Glomerular endothelial cell (primary cell): ENCODE measurements at regions not wholly inside any gene's neighbourhood (a gene's known extent, or its start where the extent isn't known, plus 50 kb on each side); places are given as distances from the start of the nearest gene placed in this dataset.

Experiments
- DNase-seq: peaks from one replicate; pipeline ENCODE4 v3.0.0-alpha.2; 2011; ENCODE audit warnings: low read depth, low spot score; ENCODE audit errors: extremely low read depth

DNA sequence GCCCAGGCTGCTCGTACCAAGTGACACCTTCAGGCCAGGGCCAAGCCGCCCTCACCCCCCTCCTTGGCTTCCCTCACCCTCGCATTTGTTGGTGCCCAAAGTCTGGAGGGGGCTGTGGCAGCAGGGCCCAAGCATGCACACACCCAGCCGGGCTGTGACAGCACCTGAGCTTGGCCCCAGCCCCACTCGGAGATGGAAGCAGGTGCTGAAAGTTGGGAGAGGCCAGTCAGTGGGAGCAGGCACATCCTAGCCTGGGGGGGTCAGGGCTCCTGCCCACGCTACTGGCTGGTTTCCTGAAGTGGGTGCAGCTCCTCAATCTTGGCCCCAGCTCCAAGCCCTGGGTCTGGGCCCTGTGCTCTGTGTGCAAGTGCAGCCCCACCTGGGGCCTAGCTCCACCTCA lies 228.0 kb downstream of the RDH14 start:
- DNase-seq, result no peak

GRCh38 chr2:18325118-18325517 lies 235.3 kb downstream of the RDH14 start:
- DNase-seq, result no peak

DNA sequence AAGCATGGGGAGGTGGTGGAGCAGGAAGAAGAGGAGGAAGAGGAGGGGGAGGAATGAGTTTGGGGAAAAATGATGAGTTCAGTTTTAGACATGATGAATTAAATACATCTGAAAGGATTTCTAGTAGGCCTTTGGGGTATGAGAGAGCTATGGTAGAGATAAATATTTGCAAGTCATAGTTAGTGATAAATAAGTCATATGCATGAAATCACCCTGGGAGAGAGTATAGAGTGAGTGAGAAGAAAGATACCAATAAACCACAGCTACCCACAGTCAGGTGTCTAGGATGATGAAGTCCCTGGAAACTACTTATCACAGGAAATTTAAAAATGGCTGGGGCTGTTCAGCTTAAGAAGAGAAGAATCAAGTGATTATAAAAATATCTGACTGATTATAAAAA lies 240.5 kb downstream of the RDH14 start:
- no peak for DNase-seq

DNA sequence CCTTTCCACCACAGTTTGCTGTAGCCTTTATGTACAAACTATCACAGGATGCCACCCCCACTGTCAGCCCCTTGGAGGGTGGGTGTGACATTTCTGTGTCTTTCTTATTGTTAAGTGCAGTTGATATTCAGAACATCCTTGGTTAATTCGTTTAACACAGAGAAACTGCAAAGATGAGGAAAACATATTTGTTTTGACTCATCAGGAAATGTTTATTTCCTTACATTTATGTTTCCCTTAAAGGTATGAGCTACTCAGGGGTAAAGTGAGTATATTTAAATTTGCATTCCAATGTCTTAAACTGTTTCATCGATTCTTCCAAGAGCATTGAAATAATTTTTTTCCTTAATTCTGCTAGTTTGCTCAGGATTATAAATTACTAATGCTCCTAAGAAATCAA lies 243.4 kb downstream of the RDH14 start:
- DNase-seq, result no peak

DNA sequence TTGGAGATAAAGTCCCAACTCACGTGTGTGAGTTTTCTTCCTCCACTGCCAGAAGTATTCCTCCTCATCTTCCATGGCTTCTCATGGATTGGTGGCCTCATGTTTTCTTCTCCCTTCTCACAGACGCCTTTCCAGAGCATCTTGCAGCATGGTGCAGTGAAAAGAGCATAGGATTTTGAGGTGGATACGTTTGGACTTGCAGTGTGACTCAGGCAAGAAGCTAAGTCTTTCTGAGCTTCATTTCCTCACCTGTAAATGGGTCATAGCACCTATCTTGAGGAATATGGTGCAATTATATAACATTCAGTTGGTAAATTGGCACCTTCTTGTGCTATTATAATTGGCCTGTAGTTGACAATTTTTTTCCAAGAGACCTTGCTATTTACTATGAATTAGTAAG lies 247.6 kb downstream of the RDH14 start:
- DNase-seq, result no peak

DNA sequence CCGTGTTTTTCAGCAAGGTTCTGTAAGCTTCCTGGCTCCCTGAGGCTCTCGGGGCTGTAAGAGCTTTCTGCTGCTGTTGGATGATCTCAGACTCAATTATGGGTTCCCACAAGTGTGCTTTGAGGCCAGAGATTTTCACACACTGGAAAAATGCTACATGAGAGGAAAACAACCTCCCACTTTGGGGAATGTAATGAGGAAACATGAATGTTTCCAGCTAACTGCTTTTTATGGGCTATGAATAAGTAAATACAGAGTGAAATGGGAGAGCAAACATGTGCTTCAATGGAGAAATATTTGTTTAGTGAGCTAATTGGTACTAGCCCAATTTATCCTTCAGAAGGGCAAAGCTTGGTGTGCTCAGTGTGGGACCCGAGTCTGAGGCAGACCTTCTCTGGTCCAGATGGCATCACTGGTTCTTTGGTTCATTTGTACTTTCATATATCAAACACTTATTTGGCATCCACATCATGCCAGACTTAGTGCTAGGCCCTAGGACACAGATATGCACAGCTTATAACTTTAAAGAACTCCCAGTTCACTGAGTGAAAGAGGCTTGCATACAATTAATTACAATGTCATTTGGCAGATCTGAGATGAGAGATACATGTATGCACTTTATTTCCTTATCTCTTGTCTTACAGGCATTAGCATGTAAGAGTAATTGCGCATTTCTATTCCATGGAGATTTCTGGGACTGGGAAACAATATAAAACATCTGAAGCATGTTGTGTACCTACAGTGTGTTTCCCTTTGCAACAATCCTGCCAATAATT lies 248.8 kb downstream of the RDH14 start:
- no peak for DNase-seq

- no peak for DNase-seq
Observed at GRCh38 chr2:18309627-18310026, 250.8 kb downstream of the RDH14 start.

DNA sequence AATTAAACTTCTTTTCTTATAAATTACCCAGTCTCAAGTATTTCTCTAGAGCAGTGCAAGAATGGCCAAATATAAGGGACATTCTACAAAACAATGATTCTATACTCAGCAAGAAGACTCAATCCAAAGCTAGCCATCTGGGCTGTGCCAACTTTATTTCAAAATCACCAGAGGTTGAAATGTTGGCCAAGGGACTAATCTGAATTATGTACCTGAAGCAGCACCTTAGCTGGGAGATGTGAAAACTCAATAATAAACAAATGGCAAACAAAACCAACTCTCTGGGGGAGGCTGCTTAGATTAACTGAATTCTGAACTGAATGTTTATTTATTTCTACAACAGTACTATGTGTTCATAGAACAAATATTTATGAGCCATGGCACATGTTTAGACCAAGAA lies 251.3 kb downstream of the RDH14 start:
- no peak for DNase-seq

DNA sequence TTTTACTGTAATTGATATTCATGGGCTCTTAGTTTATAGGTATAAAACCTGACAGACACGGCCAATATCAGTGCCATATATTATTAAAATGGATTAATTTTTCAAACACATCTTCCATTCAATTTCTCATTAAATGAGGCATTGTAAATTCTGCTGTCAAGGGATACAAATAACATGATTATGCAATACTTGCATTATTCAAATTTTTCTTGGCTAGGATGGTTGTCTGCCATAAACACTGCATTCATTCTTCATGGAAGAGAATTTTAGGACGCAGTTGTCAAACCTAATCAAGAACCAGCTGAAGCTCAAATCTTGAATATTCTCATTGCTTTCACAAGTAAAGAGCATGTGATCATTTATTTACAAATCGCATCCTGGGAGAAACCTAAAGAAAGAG lies 255.6 kb downstream of the RDH14 start:
- no peak for DNase-seq

DNA sequence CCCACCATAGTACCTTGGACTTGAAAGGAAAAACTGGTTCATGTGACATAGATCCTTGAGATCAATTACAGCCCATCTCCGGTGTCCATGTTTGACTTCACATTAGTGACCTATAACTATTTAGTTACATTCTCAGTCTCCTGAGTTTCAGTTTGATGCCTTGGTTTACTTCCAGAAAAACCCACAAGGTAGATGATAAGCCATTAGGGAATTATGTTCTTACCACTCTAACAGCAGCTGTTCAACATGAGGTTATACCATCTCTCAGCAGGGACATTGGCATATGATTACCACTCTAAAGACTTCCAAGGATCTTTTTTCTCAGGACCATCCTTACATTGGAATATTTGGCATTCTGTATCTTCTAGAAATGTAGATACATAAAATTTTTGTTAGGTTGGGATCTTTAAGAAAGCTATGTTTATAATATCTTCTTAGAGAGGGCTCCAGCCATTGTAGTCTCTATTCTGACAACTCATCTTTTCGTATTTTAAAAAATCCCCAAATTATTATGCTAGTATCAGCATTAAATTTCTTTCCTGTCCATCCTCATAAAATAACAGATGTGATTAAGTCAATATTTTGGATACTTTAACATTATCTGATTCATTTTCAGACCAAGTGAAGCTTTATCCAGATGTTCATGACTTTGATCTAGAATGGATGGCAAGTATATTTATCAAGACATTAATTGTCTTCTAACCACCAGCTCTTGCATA lies 258.9 kb downstream of the RDH14 start:
- DNase-seq, result no peak

DNA sequence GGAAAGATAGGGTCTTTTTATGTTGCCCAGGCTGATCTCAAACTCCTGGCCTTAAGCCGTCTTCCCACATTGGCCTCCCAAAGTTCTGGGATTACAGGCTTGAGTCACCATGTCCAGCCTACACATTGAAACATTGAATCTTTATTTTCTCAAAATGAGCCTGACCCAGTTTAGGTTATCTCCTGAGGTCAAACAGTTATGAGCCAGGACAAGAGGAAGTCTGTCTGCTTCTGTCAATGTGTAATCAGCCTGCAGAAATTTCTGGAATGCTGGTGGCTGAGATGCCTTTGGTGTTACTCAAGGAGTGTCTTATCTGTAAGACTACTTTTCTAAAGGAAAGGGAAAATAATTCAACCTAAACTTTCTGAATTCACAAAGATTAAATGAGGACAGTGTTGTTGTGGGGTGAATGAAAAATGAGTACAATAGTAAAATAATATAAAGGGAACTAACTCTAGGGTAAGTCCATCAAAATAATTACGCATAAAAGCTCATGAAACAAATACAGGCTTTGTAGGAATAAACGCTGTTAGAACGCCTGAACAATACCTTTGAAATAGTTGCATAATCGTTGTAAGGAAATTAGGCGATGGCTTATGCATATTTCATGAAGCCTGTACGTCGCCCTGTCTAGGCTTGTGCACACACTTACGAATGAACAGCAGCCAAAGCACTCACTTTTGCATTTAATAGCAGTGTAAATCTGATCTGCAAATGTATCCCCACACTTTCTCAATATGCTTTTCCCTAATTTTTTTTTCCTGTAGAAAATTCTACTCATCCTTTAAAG lies 260.8 kb downstream of the RDH14 start:
- peak; percentile 97 for DNase-seq

GRCh38 chr2:18297534-18298058 lies 262.9 kb downstream of the RDH14 start:
- DNase-seq, result no peak

DNA sequence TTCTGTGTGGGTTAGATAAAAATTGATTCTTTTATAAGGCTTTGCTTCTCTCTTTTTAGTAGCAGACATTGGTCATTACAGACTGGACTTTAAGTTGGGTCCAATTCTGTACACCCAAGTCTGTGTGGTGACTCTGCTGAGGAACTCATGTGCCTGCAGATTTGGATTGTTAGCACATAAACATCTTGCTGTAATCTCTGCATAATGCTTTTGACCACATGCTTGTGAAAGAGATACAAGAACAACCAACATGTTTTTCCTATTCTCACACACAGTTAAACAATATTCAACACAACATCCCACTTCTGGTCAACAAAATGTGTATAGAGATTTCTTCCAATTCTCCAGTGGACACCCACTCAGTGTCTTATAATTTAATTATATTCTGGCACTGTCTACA lies 270.1 kb downstream of the RDH14 start:
- DNase-seq, result no peak

- DNase-seq, result no peak
Observed at GRCh38 chr2:18286897-18287296, 273.6 kb downstream of the RDH14 start.

DNA sequence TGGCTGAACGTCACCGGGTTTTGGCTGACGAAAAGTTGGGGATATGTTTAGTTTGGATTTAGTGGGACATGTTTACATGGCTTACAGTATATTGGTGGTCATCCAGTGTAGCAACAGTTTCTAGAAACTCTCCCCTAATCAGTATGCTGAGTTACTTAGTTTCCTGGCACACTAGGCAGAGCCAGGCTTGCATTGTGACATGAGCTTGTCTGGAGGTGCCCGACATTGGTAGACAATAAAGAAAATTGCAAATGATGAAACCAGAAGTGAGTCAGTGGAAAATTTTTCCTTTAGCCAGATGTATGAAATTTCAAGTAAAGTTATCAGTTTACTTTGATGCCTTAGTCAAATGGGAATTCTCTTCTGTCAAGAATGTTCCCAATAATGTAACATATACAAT lies 276.1 kb downstream of the RDH14 start:
- DNase-seq, result no peak

- no peak for DNase-seq
Observed at GRCh38 chr2:18282026-18282425, 278.4 kb downstream of the RDH14 start.

DNA sequence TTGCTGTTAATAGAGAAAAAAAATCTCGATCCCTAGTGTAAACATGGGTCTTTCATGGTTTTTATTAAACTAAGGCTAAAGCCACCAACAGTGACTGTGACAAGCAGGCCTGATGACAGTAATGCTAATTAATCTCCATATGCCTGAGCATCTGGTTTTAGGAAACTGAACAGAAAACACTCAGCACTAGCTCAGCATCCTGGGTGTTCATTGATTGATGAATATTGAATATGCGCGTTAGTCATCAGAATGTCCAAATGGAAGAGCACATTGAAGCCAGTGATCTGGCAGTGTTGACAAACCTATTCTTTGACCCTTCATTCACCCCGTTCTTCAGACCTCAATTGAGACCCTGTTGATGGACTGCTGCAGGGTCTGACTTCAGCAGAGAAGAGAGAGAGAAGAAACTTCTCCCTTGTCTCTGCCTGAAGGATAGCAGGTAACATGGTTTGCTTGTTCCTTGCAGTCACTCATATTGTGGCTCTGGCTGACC lies 283.8 kb downstream of the RDH14 start:
- no peak for DNase-seq

DNA sequence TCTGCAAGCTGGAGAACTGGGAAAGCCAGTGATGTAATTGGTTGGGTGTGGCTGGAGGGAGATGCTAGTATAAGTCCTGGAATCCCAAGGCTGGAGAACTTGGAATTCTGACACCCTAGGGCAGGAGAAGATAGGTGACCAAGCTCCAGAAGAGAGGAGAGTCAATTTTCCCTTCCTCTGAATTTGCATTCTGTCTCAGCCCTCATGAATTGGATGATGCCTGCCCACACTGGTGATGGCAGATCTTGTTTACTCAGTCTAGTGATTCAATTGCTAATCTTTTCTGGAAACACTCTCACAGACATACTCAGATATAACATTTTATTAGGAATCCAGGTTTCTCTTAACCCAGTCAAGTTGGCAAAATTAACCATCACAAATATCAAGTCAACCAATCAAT lies 287.2 kb downstream of the RDH14 start:
- DNase-seq, result no peak

- no peak for DNase-seq
Observed at GRCh38 chr2:18272148-18272494, 288.3 kb downstream of the RDH14 start.

GRCh38 chr2:18271370-18272147 lies 288.9 kb downstream of the RDH14 start:
- no peak for DNase-seq

GRCh38 chr2:18268400-18268799 lies 292.1 kb downstream of the RDH14 start:
- no peak for DNase-seq
